HCT116 (cell line): ENCODE measurements at regions not wholly inside any gene's neighbourhood (a gene's known extent, or its start where the extent isn't known, plus 50 kb on each side); places are given as distances from the start of the nearest gene placed in this dataset.
"Not testable (repeated sequence)": the region's sequence is repeated elsewhere in the genome, so short reads cannot be mapped to it uniquely, and the experiment has no call there.

ENCODE experiments used
- ATAC-seq: fragments of 200-7000 bp; cut with Tn5 transposase; 2 replicates; pipeline ENCODE4 v1.9.1; 2020; ENCODE audit warnings: mild to moderate bottlenecking, moderate library complexity
- BruUV-seq: library from RNA; stranded (reverse); fragments of 400-500 nt; replicated peaks from 2 replicates; lab custom pipeline; 2021; lab: Mats Ljungman, UMichigan
- CTCF ChIA-PET: fragments of 300-600 bp; sonication (Branson Sonifier 250); formaldehyde crosslinking; loops from one replicate; lab custom pipeline; 2021; ENCODE audit warnings: antibody characterized with exemption; lab: Charles Lee
- POLR2A ChIA-PET: fragments of 300-600, 350-600 bp; sonication (Branson Sonifier 250); formaldehyde crosslinking; loops from one replicate; lab custom pipeline; 2021; ENCODE audit warnings: antibody characterized with exemption; lab: Charles Lee
- RAD21 ChIA-PET, 2 experiments: fragments of 300-600 bp; sonication (Branson Sonifier 250); formaldehyde crosslinking; loops; one replicate each; lab custom pipeline; 2023; ENCODE audit warnings: low total read pairs in 2 of 2; ENCODE audit not compliant: uncharacterized antibody in 2 of 2, unreplicated experiment in 2 of 2, low non-redundant PET in 1 of 2; lab: Charles Lee
- DNase-seq: peaks from one replicate; pipeline ENCODE4 v3.0.0-alpha.2; 2010; ENCODE audit warnings: low read depth, low spot score
- H2AFZ ChIP-seq: fragments of 200-600 bp; shearing (Covaris generic), sonication (generic); 2 replicates; pipeline ENCODE4 v1.6.1; 2017; ENCODE audit warnings: low read depth, mixed run types, mixed read lengths, antibody characterized with exemption, low read length; ENCODE audit not compliant: poor library complexity, severe bottlenecking
- H3K27ac ChIP-seq: 2 replicates; pipeline ENCODE4 v1.5.1; 2012; ENCODE audit warnings: low read depth, low read length
- H3K27me3 ChIP-seq: fragments of 200-600 bp; sonication (generic); 2 replicates; pipeline ENCODE4 v1.6.1; 2016; ENCODE audit warnings: mixed run types, low read length, mixed read lengths; ENCODE audit not compliant: insufficient read depth
- H3K36me3 ChIP-seq, 2 experiments: fragments of 200-500 bp in 1 of 2; fragments of 200-600 bp in 1 of 2; sonication (Bioruptor generic) in 1 of 2; sonication (generic) in 1 of 2; 2 replicates each; pipeline versions ENCODE4 v1.5.1 to v1.6.1; 2014 to 2016; ENCODE audit warnings: low read length in 2 of 2, inconsistent platforms in 1 of 2, mixed read lengths in 1 of 2, mixed run types in 1 of 2; ENCODE audit not compliant: insufficient read depth in 2 of 2, control insufficient read depth in 1 of 2
- H3K4me1 ChIP-seq, 2 experiments: fragments of 200-600 bp in 1 of 2; sonication (generic) in 1 of 2; 2 replicates each; pipeline versions ENCODE4 v1.5.1 to v1.6.1; 2012 to 2017; ENCODE audit warnings: low read length in 2 of 2, inconsistent platforms in 1 of 2, mild to moderate bottlenecking in 1 of 2, mixed read lengths in 1 of 2, mixed run types in 1 of 2, moderate library complexity in 1 of 2; ENCODE audit not compliant: insufficient read depth in 2 of 2, control insufficient read depth in 1 of 2
- H3K4me2 ChIP-seq: fragments of 200-600 bp; sonication (generic); 2 replicates; pipeline ENCODE4 v1.6.1; 2017; ENCODE audit warnings: mixed run types, low read length, mixed read lengths
- H3K4me3 ChIP-seq, 2 experiments: fragments of 200-600 bp in 1 of 2; sonication (generic) in 1 of 2; replicated peaks in 1 of 2; 2 replicates each; pipeline ENCODE4 v1.5.1; 2011 to 2016; ENCODE audit warnings: low read length in 2 of 2, control low read depth in 1 of 2, low read depth in 1 of 2, mild to moderate bottlenecking in 1 of 2, mixed read lengths in 1 of 2, mixed run types in 1 of 2
- H3K79me2 ChIP-seq: fragments of 200-600 bp; sonication (generic); 2 replicates; pipeline ENCODE4 v1.6.1; 2017; ENCODE audit warnings: mild to moderate bottlenecking, mixed run types, low read length, moderate library complexity, mixed read lengths; ENCODE audit not compliant: insufficient read depth
- H3K9ac ChIP-seq: fragments of 200-600 bp; sonication (generic); 2 replicates; pipeline ENCODE4 v1.6.1; 2016; ENCODE audit warnings: low read length, mixed read lengths
- H3K9me2 ChIP-seq: fragments of 200-600 bp; sonication (generic), shearing (Covaris generic); 2 replicates; pipeline ENCODE4 v1.6.1; 2017; ENCODE audit warnings: mixed run types, mild to moderate bottlenecking, moderate library complexity; ENCODE audit not compliant: insufficient read depth
- H3K9me3 ChIP-seq, 2 experiments: fragments of 200-500 bp in 1 of 2; fragments of 200-600 bp in 1 of 2; sonication (Bioruptor generic) in 1 of 2; sonication (generic) in 1 of 2; 2 replicates each; pipeline ENCODE4 v1.6.1; 2014 to 2017; ENCODE audit warnings: low read length in 2 of 2, mixed read lengths in 2 of 2, inconsistent platforms in 1 of 2, low read depth in 1 of 2, mild to moderate bottlenecking in 1 of 2, mixed run types in 1 of 2, moderate library complexity in 1 of 2; ENCODE audit not compliant: control insufficient read depth in 1 of 2, insufficient read depth in 1 of 2
- H4K20me1 ChIP-seq: fragments of 200-600 bp; sonication (generic), shearing (Covaris generic); 2 replicates; pipeline ENCODE4 v1.6.1; 2017; ENCODE audit warnings: mixed run types, mild to moderate bottlenecking, moderate library complexity; ENCODE audit not compliant: insufficient read depth
- CBX3 ChIP-seq: IDR thresholded peaks from 2 replicates; pipeline ENCODE4 v1.6.1; 2012; ENCODE audit warnings: low read depth
- CEBPB ChIP-seq: IDR thresholded peaks from 2 replicates; pipeline ENCODE4 v1.6.1; 2012; ENCODE audit warnings: low read depth
- FOSL1 ChIP-seq: IDR thresholded peaks from 2 replicates; pipeline ENCODE4 v1.6.1; 2012; ENCODE audit warnings: low read depth
- JUND ChIP-seq: IDR thresholded peaks from 2 replicates; pipeline ENCODE4 v1.6.1; 2012
- MAX ChIP-seq: IDR thresholded peaks from 2 replicates; pipeline ENCODE4 v1.6.1; 2012
- POLR2A ChIP-seq: IDR thresholded peaks from 2 replicates; pipeline ENCODE4 v1.7.0; 2011; ENCODE audit warnings: borderline replicate concordance; ENCODE audit not compliant: insufficient read depth, insufficient read length; ENCODE audit errors: extremely low read depth
- POLR2AphosphoS5 ChIP-seq: IDR thresholded peaks from 2 replicates; pipeline ENCODE4 v1.6.1; 2011; ENCODE audit warnings: mild to moderate bottlenecking, low read depth, low read length, moderate library complexity
- SIN3A ChIP-seq: IDR thresholded peaks from 2 replicates; pipeline ENCODE4 v1.6.1; 2012; ENCODE audit warnings: low read depth
- SRF ChIP-seq: IDR thresholded peaks from 2 replicates; pipeline ENCODE4 v1.6.1; 2012; ENCODE audit warnings: low read depth
- intact Hi-C: fragments of 100-400 bp; cut with micrococcal nuclease; formaldehyde crosslinking; loops from 2 replicates; pipeline ENCODE4 v1.10.0; 2022
- TF ChIP-seq, protein P1 (sequence below): IDR thresholded peaks from 2 replicates; pipeline ENCODE4 v1.6.1; 2011; ENCODE audit warnings: mild to moderate bottlenecking, low read length, moderate library complexity; ENCODE audit not compliant: insufficient replicate concordance; ENCODE audit errors: extremely low read depth

DNA sequence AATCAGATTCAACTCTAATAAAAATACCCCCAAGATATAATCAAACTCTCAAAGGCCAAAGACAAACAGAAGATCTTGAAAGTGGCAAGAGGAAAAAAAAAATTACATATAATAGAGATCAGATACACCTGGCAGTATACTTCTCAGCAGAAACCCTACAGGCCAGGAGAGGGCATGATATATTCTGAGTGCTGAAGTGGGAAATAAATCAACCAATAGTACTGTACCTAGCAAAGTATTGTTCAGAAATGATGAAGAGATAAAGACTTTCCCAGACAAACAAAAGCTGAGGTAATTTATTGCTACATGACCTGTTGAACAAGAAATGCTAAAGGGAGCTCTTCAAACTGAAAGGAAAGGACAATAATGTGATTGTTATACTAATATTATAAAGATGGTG lies 291.9 kb downstream of the SH2D4B start:
- H2AFZ ChIP-seq, result no peak overlapping the region
- DNase-seq, result no peak
- no peak overlapping the region for H3K9ac ChIP-seq
- no peaks in the 10 kb centered on the region for H3K9me2 ChIP-seq
- H3K27me3 ChIP-seq, result no peaks in the 10 kb centered on the region
- ATAC-seq, result no peak
- H3K36me3 ChIP-seq, result no peaks in the 10 kb centered on the region
- no TSS peak for BruUV-seq
- H3K4me1 ChIP-seq, result no peaks in the 10 kb centered on the region
- TF ChIP-seq POLR2AphosphoS5 (no peak), SRF (no peak), MAX (no peak), CBX3 (no peak), POLR2A (no peak), FOSL1 (no peak), JUND (no peak), CEBPB (no peak), SIN3A (no peak)
- TF ChIP-seq, protein P1, sequence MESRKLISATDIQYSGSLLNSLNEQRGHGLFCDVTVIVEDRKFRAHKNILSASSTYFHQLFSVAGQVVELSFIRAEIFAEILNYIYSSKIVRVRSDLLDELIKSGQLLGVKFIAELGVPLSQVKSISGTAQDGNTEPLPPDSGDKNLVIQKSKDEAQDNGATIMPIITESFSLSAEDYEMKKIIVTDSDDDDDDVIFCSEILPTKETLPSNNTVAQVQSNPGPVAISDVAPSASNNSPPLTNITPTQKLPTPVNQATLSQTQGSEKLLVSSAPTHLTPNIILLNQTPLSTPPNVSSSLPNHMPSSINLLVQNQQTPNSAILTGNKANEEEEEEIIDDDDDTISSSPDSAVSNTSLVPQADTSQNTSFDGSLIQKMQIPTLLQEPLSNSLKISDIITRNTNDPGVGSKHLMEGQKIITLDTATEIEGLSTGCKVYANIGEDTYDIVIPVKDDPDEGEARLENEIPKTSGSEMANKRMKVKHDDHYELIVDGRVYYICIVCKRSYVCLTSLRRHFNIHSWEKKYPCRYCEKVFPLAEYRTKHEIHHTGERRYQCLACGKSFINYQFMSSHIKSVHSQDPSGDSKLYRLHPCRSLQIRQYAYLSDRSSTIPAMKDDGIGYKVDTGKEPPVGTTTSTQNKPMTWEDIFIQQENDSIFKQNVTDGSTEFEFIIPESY, result no peak
- ChIA-PET POLR2A (no interaction called here), RAD21 (no interaction called here), CTCF (no interaction called here)
- H4K20me1 ChIP-seq, result no peaks in the 10 kb centered on the region
- intact Hi-C loops, result no loop called here
- no peak overlapping the region for H3K4me2 ChIP-seq
- H3K4me3 ChIP-seq, result no peak overlapping the region
- no peak overlapping the region for H3K27ac ChIP-seq
- H3K9me3 ChIP-seq, result no peaks in the 10 kb centered on the region; a peak in 1 of 4 replicates
- no peaks in the 10 kb centered on the region for H3K79me2 ChIP-seq

- not testable (repeated sequence) for ATAC-seq
These were observed 295.0 kb downstream of the SH2D4B start for GRCh38 chr10:80832693-80833092.

More at GRCh38 chr10:80832693-80833092, 295.0 kb downstream of the SH2D4B start:
- H2AFZ ChIP-seq, H3K9me2 ChIP-seq, H3K36me3 ChIP-seq, RAD21 ChIA-PET, H3K79me2 ChIP-seq, H3K9me3 ChIP-seq, H3K27ac ChIP-seq, H3K9ac ChIP-seq, H3K4me2 ChIP-seq, H3K27me3 ChIP-seq, H3K4me1 ChIP-seq, H3K4me3 ChIP-seq, DNase-seq, POLR2A ChIA-PET, CTCF ChIA-PET, BruUV-seq, intact Hi-C loops, H4K20me1 ChIP-seq: not testable (repeated sequence)
